GM21717 (cell line): ENCODE measurements at regions not wholly inside any gene's neighbourhood (a gene's known extent, or its start where the extent isn't known, plus 50 kb on each side); places are given as distances from the start of the nearest gene placed in this dataset.
"Not testable (repeated sequence)": the region's sequence is repeated elsewhere in the genome, so short reads cannot be mapped to it uniquely, and the experiment has no call there.

Experiments
- ATAC-seq: cut with Tn5 transposase; IDR thresholded peaks from one replicate; pipeline ENCODE4 v1.9.1; 2021; ENCODE audit warnings: mild to moderate bottlenecking, moderate library complexity; ENCODE audit not compliant: unreplicated experiment

- ATAC-seq = no peak
Observed at GRCh38 chr14:55843718-55844403, 263.9 kb downstream of the KTN1 start.

- no peak for ATAC-seq
Observed at GRCh38 chr14:55845963-55846825, 266.2 kb downstream of the KTN1 start.

GRCh38 chr14:55846826-55847446, 266.9 kb downstream of the KTN1 start:
- ATAC-seq = no peak

GRCh38 chr14:55847766-55848165, 267.8 kb downstream of the KTN1 start:
- ATAC-seq = no peak

- no peak for ATAC-seq
Observed at GRCh38 chr14:55848964-55849363, 269.0 kb downstream of the KTN1 start.

- ATAC-seq = no peak
Observed at GRCh38 chr14:55849833-55850232, 268.4 kb upstream of the PELI2 start.

GRCh38 chr14:55850825-55851241, 267.4 kb upstream of the PELI2 start:
- no peak for ATAC-seq

GRCh38 chr14:55851301-55851700, 266.9 kb upstream of the PELI2 start:
- ATAC-seq = no peak

GRCh38 chr14:55851961-55852360, 266.2 kb upstream of the PELI2 start:
- ATAC-seq = no peak

- no peak for ATAC-seq
Observed at GRCh38 chr14:55855751-55856150, 262.5 kb upstream of the PELI2 start.

GRCh38 chr14:55858604-55859003, 259.6 kb upstream of the PELI2 start:
- no peak for ATAC-seq

- not testable (repeated sequence) for ATAC-seq
Observed at GRCh38 chr14:55861561-55861960, 256.6 kb upstream of the PELI2 start.

- ATAC-seq = no peak
Observed at GRCh38 chr14:55864890-55865655, 253.1 kb upstream of the PELI2 start.

GRCh38 chr14:55867311-55867710, 250.9 kb upstream of the PELI2 start:
- ATAC-seq = no peak

GRCh38 chr14:55867719-55868118, 250.5 kb upstream of the PELI2 start:
- no peak for ATAC-seq

GRCh38 chr14:55869397-55870049, 248.7 kb upstream of the PELI2 start:
- ATAC-seq = no peak

- ATAC-seq = no peak
Observed at GRCh38 chr14:55873169-55873568, 245.0 kb upstream of the PELI2 start.

GRCh38 chr14:55874785-55875184, 243.4 kb upstream of the PELI2 start:
- no peak for ATAC-seq

- no peak for ATAC-seq
Observed at GRCh38 chr14:55877942-55878341, 240.3 kb upstream of the PELI2 start.

- no peak for ATAC-seq
Observed at GRCh38 chr14:55881577-55882241, 236.5 kb upstream of the PELI2 start.
